ENCODE measurements at regions not wholly inside any gene's neighbourhood (a gene's known extent, or its start where the extent isn't known, plus 50 kb on each side); places are given as distances from the start of the nearest gene placed in this dataset.

GRCh38 chr10:61837755-61838171 is 63.7 kb upstream of the ARID5B start:
- TF ChIP-seq CTCF (conservative IDR thresholded peaks at IDR 0.05 in 1 of 2, IDR thresholded peaks at IDR 0.05 in 1 of 2; ENCODE audit: extremely low read depth in 1 of 2, insufficient read depth in 1 of 2, low read depth in 1 of 2, low read length in 2 of 2), result no peak
- no peak for TF ChIP-seq EZH2 (IDR thresholded peaks at IDR 0.05; ENCODE audit: borderline replicate concordance, low read length)
